ENCODE measurements at regions not wholly inside any gene's neighbourhood (a gene's known extent, or its start where the extent isn't known, plus 50 kb on each side); places are given as distances from the start of the nearest gene placed in this dataset.

GRCh38 chr6:139877828-139878405 lies 503.5 kb upstream of the CITED2 start:
- TF ChIP-seq CTCF (IDR thresholded peaks at IDR 0.05): no peak
- no peak for TF ChIP-seq POLR2AphosphoS5 (IDR thresholded peaks at IDR 0.05)
